Ramos (cell line): ENCODE measurements at regions not wholly inside any gene's neighbourhood (a gene's known extent, or its start where the extent isn't known, plus 50 kb on each side); places are given as distances from the start of the nearest gene placed in this dataset.
"Not testable (repeated sequence)": the region's sequence is repeated elsewhere in the genome, so short reads cannot be mapped to it uniquely, and the experiment has no call there.

Experiments used
- in situ Hi-C: fragments of 300-500 bp; cut with MboI; formaldehyde crosslinking; loops from one replicate; pipeline ENCODE4 v1.14.3; 2022; ENCODE audit warnings: low sequenced_read_pairs; ENCODE audit not compliant: unreplicated experiment

GRCh38 chr10:44723619-44724325, 187.4 kb upstream of the TMEM72 start:
- in situ Hi-C loops = no loop called here

- in situ Hi-C loops = no loop called here
These were observed 186.5 kb upstream of the TMEM72 start for GRCh38 chr10:44724415-44725174.

GRCh38 chr10:44725404-44725803, 185.7 kb upstream of the TMEM72 start:
- in situ Hi-C loops = no loop called here

GRCh38 chr10:44731283-44731682, 179.9 kb upstream of the TMEM72 start:
- in situ Hi-C loops = no loop called here

- in situ Hi-C loops = no loop called here
These were observed 177.3 kb upstream of the TMEM72 start for GRCh38 chr10:44733501-44734488.

- in situ Hi-C loops = no loop called here
These were observed 168.9 kb upstream of the TMEM72 start for GRCh38 chr10:44742248-44742647.

GRCh38 chr10:44743535-44743934, 167.6 kb upstream of the TMEM72 start:
- in situ Hi-C loops = no loop called here

- in situ Hi-C loops = no loop called here
These were observed 165.2 kb upstream of the TMEM72 start for GRCh38 chr10:44745920-44746319.

- in situ Hi-C loops = no loop called here
These were observed 163.5 kb upstream of the TMEM72 start for GRCh38 chr10:44747593-44748172.

GRCh38 chr10:44749151-44749550, 162.0 kb upstream of the TMEM72 start:
- in situ Hi-C loops = no loop called here

GRCh38 chr10:44752451-44753441, 158.4 kb upstream of the TMEM72 start:
- in situ Hi-C loops = no loop called here

GRCh38 chr10:44754355-44754754, 156.8 kb upstream of the TMEM72 start:
- in situ Hi-C loops = not testable (repeated sequence)

GRCh38 chr10:44755481-44755880, 155.7 kb upstream of the TMEM72 start:
- in situ Hi-C loops = no loop called here

- in situ Hi-C loops = no loop called here
These were observed 154.9 kb upstream of the TMEM72 start for GRCh38 chr10:44756216-44756615.

GRCh38 chr10:44757551-44758205, 153.5 kb upstream of the TMEM72 start:
- in situ Hi-C loops = no loop called here

- in situ Hi-C loops = no loop called here
These were observed 152.0 kb upstream of the TMEM72 start for GRCh38 chr10:44759122-44759521.

- in situ Hi-C loops = no loop called here
These were observed 150.6 kb upstream of the TMEM72 start for GRCh38 chr10:44760513-44760912.

- in situ Hi-C loops = no loop called here
These were observed 150.1 kb upstream of the TMEM72 start for GRCh38 chr10:44761076-44761475.

- in situ Hi-C loops = no loop called here
These were observed 147.8 kb upstream of the TMEM72 start for GRCh38 chr10:44763331-44763730.
